ENCODE measurements at regions not wholly inside any gene's neighbourhood (a gene's known extent, or its start where the extent isn't known, plus 50 kb on each side); places are given as distances from the start of the nearest gene placed in this dataset.

DNA sequence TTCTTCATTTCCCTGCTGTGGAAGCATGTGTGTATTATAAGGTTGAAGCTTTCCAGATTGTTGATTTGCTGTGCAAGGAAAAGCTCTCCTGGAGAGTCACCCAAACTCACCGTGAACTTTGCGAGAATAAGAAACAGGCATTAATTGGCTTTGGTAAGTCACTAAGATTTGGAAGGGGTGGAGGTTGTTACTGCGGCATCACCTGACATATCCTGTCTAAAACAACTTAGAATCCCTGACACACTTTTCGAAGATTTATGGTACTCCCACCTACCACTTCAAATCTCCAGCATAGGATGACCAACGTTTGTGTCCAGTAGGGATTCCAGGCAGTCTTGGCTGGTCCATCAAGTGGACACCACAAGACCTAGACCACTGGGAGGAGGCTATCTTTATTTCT is 518.3 kb downstream of the MN1 start:
- TF ChIP-seq, protein P1, sequence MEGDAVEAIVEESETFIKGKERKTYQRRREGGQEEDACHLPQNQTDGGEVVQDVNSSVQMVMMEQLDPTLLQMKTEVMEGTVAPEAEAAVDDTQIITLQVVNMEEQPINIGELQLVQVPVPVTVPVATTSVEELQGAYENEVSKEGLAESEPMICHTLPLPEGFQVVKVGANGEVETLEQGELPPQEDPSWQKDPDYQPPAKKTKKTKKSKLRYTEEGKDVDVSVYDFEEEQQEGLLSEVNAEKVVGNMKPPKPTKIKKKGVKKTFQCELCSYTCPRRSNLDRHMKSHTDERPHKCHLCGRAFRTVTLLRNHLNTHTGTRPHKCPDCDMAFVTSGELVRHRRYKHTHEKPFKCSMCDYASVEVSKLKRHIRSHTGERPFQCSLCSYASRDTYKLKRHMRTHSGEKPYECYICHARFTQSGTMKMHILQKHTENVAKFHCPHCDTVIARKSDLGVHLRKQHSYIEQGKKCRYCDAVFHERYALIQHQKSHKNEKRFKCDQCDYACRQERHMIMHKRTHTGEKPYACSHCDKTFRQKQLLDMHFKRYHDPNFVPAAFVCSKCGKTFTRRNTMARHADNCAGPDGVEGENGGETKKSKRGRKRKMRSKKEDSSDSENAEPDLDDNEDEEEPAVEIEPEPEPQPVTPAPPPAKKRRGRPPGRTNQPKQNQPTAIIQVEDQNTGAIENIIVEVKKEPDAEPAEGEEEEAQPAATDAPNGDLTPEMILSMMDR (IDR thresholded peaks at IDR 0.05) = no peak
- TF ChIP-seq EP300 (IDR thresholded peaks at IDR 0.05) = no peak

Data from suprapubic skin (tissue), 3 donors.